HepG2 (cell line): ENCODE measurements at regions not wholly inside any gene's neighbourhood (a gene's known extent, or its start where the extent isn't known, plus 50 kb on each side); places are given as distances from the start of the nearest gene placed in this dataset.

ENCODE experiments used
- ATAC-seq: fragments of 200-7000 bp; cut with Tn5 transposase; 3 replicates; pipeline ENCODE4 v1.9.1; 2020; ENCODE audit warnings: mild to moderate bottlenecking, moderate library complexity
- BruUV-seq: library from RNA; stranded (reverse); fragments of 400-500 nt; replicated peaks from 2 replicates; lab custom pipeline; 2021; lab: Mats Ljungman, UMichigan
- CTCF ChIA-PET: fragments of 300-600 bp; formaldehyde crosslinking; extraction: SDS; loops from one replicate; lab custom pipeline; 2021; ENCODE audit warnings: low total read pairs, inconsistent platforms, low intra/inter-chr PET ratio; lab: Yijun Ruan, JAX
- POLR2A ChIA-PET: fragments of 350-600 bp; sonication (Branson Sonifier 250); formaldehyde crosslinking; loops from one replicate; lab custom pipeline; 2020; ENCODE audit warnings: antibody characterized with exemption, inconsistent platforms; lab: Yijun Ruan, JAX
- DNase-seq: peaks from one replicate; pipeline ENCODE4 v3.0.0-alpha.2; 2015; ENCODE audit warnings: low spot score
- FAIRE-seq: peaks from 3 replicates; lab custom pipeline; 2011; peaks lifted over from hg19 to GRCh38; lab: Jason Lieb, UNC
- H2AFZ ChIP-seq: one replicate; pipeline ENCODE4 v1.6.1; 2011; ENCODE audit warnings: low read length, inconsistent platforms
- H3K27ac ChIP-seq: fragments of 300-600 bp; 3 replicates; pipeline ENCODE4 v1.8.0; 2011; ENCODE audit warnings: mixed run types, mild to moderate bottlenecking, mixed read lengths, low read length, inconsistent platforms; ENCODE audit not compliant: insufficient read depth; ENCODE audit errors: extremely low read length
- H3K27me3 ChIP-seq, 2 experiments: fragments of 200-600 bp in 1 of 2; 2 replicates in 1 of 2; 3 replicates in 1 of 2; pipeline versions ENCODE4 v1.6.0 to v1.8.0; 2011; ENCODE audit warnings: low read length in 2 of 2, mild to moderate bottlenecking in 2 of 2, moderate library complexity in 2 of 2, inconsistent platforms in 1 of 2; ENCODE audit not compliant: insufficient read depth in 2 of 2, control insufficient read depth in 1 of 2
- H3K36me3 ChIP-seq, 2 experiments: fragments of 200-600 bp in 1 of 2; replicated peaks in 1 of 2; 2 replicates in 1 of 2; 3 replicates in 1 of 2; pipeline versions ENCODE4 v1.5.1 to v1.8.0; 2011; ENCODE audit warnings: low read length in 2 of 2, inconsistent platforms in 1 of 2; ENCODE audit not compliant: insufficient read depth in 2 of 2, control insufficient read depth in 1 of 2
- H3K4me1 ChIP-seq: 2 replicates; pipeline ENCODE4 v1.5.1; 2012; ENCODE audit warnings: low read length, inconsistent platforms; ENCODE audit not compliant: insufficient read depth
- H3K4me2 ChIP-seq: 2 replicates; pipeline ENCODE4 v1.6.0; 2011; ENCODE audit warnings: low read depth, low read length, inconsistent platforms
- H3K4me3 ChIP-seq, 3 experiments: fragments of 200-600 bp in 1 of 3; sonication (generic), shearing (Covaris generic) in 1 of 3; replicated peaks in 1 of 3; 2 replicates each; pipeline ENCODE4 v1.5.1; 2011 to 2016; ENCODE audit warnings: low read length in 3 of 3, inconsistent platforms in 2 of 3, low read depth in 2 of 3, mild to moderate bottlenecking in 2 of 3, control low read depth in 1 of 3, mixed read lengths in 1 of 3; ENCODE audit not compliant: insufficient read depth in 1 of 3
- H3K79me2 ChIP-seq: one replicate; pipeline ENCODE4 v1.6.1; 2011; ENCODE audit warnings: low read length, inconsistent platforms; ENCODE audit not compliant: insufficient read depth
- H3K9ac ChIP-seq: 2 replicates; pipeline ENCODE4 v1.6.0; 2011; ENCODE audit warnings: mild to moderate bottlenecking, low read depth, low read length, inconsistent platforms; ENCODE audit not compliant: insufficient read depth
- H3K9me3 ChIP-seq: 2 replicates; pipeline ENCODE4 v1.5.1; 2012; ENCODE audit warnings: mild to moderate bottlenecking, low read length
- H4K20me1 ChIP-seq: 2 replicates; pipeline ENCODE4 v1.6.0; 2011; ENCODE audit warnings: inconsistent platforms, mild to moderate bottlenecking, low read length, moderate library complexity; ENCODE audit not compliant: insufficient read depth
- ATF7 ChIP-seq, 2 experiments: fragments of 450-650 bp in 1 of 2; sonication (generic) in 1 of 2; formaldehyde crosslinking in 1 of 2; IDR thresholded peaks; 2 replicates each; pipeline versions ENCODE4 v1.4.0 to v1.6.1; 2016 to 2020; ENCODE audit warnings: antibody characterized with exemption in 1 of 2, mild to moderate bottlenecking in 1 of 2, missing genetic modification reagents in 1 of 2
- CEBPB ChIP-seq: IDR thresholded peaks from 2 replicates; pipeline ENCODE4 v1.6.1; 2011; ENCODE audit warnings: low read depth, low read length, improper control_type of control experiment, borderline replicate concordance
- CREB1 ChIP-seq, 2 experiments: fragments of 450-650 bp in 1 of 2; IDR thresholded peaks; 2 replicates each; pipeline ENCODE4 v1.6.1; 2016 to 2017; ENCODE audit warnings: control low read depth in 1 of 2, mild to moderate bottlenecking in 1 of 2, missing compliant biosample characterization in 1 of 2, missing genetic modification characterization in 1 of 2
- FIP1L1 ChIP-seq: fragments of 200-400 bp; formaldehyde crosslinking; IDR thresholded peaks from 2 replicates; pipeline ENCODE4 v1.6.1; 2018; ENCODE audit warnings: low read depth, mild to moderate bottlenecking, low read length, moderate library complexity, borderline replicate concordance; ENCODE audit not compliant: insufficient read depth
- MAZ ChIP-seq, 2 experiments: sonication (generic) in 1 of 2; formaldehyde crosslinking in 1 of 2; IDR thresholded peaks; 2 replicates each; pipeline versions ENCODE4 v1.5.0 to v1.6.1; 2012 to 2020; ENCODE audit warnings: low read depth in 2 of 2, mild to moderate bottlenecking in 2 of 2, borderline replicate concordance in 1 of 2, improper control_type of control experiment in 1 of 2, low read length in 1 of 2, missing genetic modification reagents in 1 of 2, moderate library complexity in 1 of 2
- MLLT10 ChIP-seq: sonication (generic); formaldehyde crosslinking; IDR thresholded peaks from 2 replicates; pipeline ENCODE4 v1.4.0; 2020; ENCODE audit warnings: missing genetic modification reagents
- WGBS: methylation state at CpG from one replicate; pipeline ENCODE4 v1.1.6; 2017; ENCODE audit warnings: low lambda C conversion rate; 5-methylcytosine and 5-hydroxymethylcytosine counted together
- in situ Hi-C: cut with HindIII; loops from 2 replicates; pipeline ENCODE4 v1.10.0; 2017; ENCODE audit warnings: low pct_unique_long_range_greater_than_20kb; ENCODE audit not compliant: extremely low pct_ligation_motif_present
- intact Hi-C: fragments of 100-400 bp; cut with micrococcal nuclease; formaldehyde crosslinking; loops from one replicate; pipeline ENCODE4 v1.10.0; 2022; ENCODE audit not compliant: unreplicated experiment
- TF ChIP-seq, protein P1 (sequence below): sonication (generic); formaldehyde crosslinking; IDR thresholded peaks from 2 replicates; pipeline ENCODE4 v1.5.1; 2020; ENCODE audit warnings: missing genetic modification reagents, mild to moderate bottlenecking, borderline replicate concordance

- CTCF ChIA-PET: no interaction called here
- TF ChIP-seq MLLT10 (CRISPR knock-in tag) (no peak), CEBPB (0 out of 2 replicates have a peak, but pooled peaks have one; percentile 24)
- TF ChIP-seq, protein P1, sequence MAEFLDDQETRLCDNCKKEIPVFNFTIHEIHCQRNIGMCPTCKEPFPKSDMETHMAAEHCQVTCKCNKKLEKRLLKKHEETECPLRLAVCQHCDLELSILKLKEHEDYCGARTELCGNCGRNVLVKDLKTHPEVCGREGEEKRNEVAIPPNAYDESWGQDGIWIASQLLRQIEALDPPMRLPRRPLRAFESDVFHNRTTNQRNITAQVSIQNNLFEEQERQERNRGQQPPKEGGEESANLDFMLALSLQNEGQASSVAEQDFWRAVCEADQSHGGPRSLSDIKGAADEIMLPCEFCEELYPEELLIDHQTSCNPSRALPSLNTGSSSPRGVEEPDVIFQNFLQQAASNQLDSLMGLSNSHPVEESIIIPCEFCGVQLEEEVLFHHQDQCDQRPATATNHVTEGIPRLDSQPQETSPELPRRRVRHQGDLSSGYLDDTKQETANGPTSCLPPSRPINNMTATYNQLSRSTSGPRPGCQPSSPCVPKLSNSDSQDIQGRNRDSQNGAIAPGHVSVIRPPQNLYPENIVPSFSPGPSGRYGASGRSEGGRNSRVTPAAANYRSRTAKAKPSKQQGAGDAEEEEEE: no peak
- H3K4me1 ChIP-seq: no peaks in the 10 kb centered on the region
- no peak for DNase-seq
- no peak overlapping the region for H2AFZ ChIP-seq
- in situ Hi-C loops (loop anchor here (10.0 kb wide), 1 partner anchor 1026 kb away; the partner anchor contains the start of gene CDH11), intact Hi-C loops (no loop called here)
- POLR2A ChIA-PET: no interaction called here
- 0% methylated on average over 1 of the region's 1 CpG for WGBS
- BruUV-seq: no TSS peak
- no peaks in the 10 kb centered on the region for H3K36me3 ChIP-seq
- ATAC-seq: no peak
- H4K20me1 ChIP-seq: no peaks in the 10 kb centered on the region
- H3K4me3 ChIP-seq: no peak overlapping the region
- no peak overlapping the region for H3K4me2 ChIP-seq
- H3K27ac ChIP-seq: no peak overlapping the region
- no peak for FAIRE-seq
- peaks cover 8% of the 10 kb centered on the region for H3K9me3 ChIP-seq
- no peak overlapping the region for H3K9ac ChIP-seq
- no peaks in the 10 kb centered on the region for H3K79me2 ChIP-seq
- no peaks in the 10 kb centered on the region for H3K27me3 ChIP-seq
Observed at GRCh38 chr16:64098451-64098850, 1023.4 kb downstream of the CDH11 start.

DNA sequence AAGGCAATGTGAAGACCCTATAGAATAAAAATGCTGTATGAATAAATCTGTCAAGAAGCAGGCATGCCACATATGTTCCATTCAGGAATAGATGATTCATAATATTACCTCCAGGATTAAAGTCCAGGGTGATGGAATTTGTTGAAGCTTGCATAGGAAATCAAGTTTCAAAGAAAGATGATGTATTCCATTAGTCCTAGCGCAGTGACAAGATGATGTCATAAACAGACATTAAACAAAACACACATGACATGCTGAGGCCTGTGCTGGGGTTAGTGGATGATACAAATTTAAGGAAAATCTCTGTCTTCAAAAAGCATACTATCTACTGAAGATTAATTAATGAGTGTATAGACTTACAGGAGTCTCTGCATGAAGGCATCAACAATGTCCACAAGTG lies 1025.2 kb downstream of the CDH11 start:
- Histone ChIP-seq H3K4me2 (no peak overlapping the region), H3K9me3 (peaks cover 8% of the 10 kb centered on the region), H4K20me1 (no peaks in the 10 kb centered on the region), H3K4me3 (no peak overlapping the region), H3K4me1 (no peaks in the 10 kb centered on the region), H3K27ac (no peak overlapping the region), H2AFZ (no peak overlapping the region), H3K79me2 (no peaks in the 10 kb centered on the region), H3K36me3 (no peaks in the 10 kb centered on the region), H3K9ac (no peak overlapping the region), H3K27me3 (no peaks in the 10 kb centered on the region)
- no TSS peak for BruUV-seq
- intact Hi-C loops (no loop called here), in situ Hi-C loops (loop anchor here (10.0 kb wide), 1 partner anchor 1028 kb away; the partner anchor contains the start of gene CDH11)
- no peak for FAIRE-seq
- POLR2A ChIA-PET: no interaction called here
- CTCF ChIA-PET: no interaction called here
- 0 out of 2 replicates have a peak, but pooled peaks have one; percentile 31 for TF ChIP-seq CREB1 (IDR thresholded peaks at IDR 0.05)
- no peak for TF ChIP-seq CREB1 (CRISPR knock-in tag; IDR thresholded peaks at IDR 0.05)
- TF ChIP-seq FIP1L1: no peak
- TF ChIP-seq MAZ (IDR thresholded peaks at IDR 0.05; ENCODE audit: borderline replicate concordance, low read depth, low read length): no peak
- no peak for TF ChIP-seq MAZ (CRISPR knock-in tag; IDR thresholded peaks at IDR 0.05; ENCODE audit: low read depth)
- TF ChIP-seq ATF7 (IDR thresholded peaks at IDR 0.05): peak; percentile 82
- TF ChIP-seq ATF7 (CRISPR knock-in tag; IDR thresholded peaks at IDR 0.05): no peak
- DNase-seq: no peak
- 33% methylated on average over 1 of the region's 1 CpG for WGBS
- no peak for ATAC-seq
